Hepatocyte (in vitro differentiated cells): ENCODE measurements at regions not wholly inside any gene's neighbourhood (a gene's known extent, or its start where the extent isn't known, plus 50 kb on each side); places are given as distances from the start of the nearest gene placed in this dataset.

Experiments
- DNase-seq: peaks from one replicate; pipeline ENCODE4 v3.0.0-alpha.2; 2016; ENCODE audit warnings: low spot score
- H2AFZ ChIP-seq: fragments of 200-600 bp; sonication (generic); 2 replicates; pipeline ENCODE4 v1.6.0; 2016; ENCODE audit warnings: antibody characterized with exemption, mild to moderate bottlenecking
- H3K27ac ChIP-seq: fragments of 200-600 bp; sonication (generic); 2 replicates; pipeline ENCODE4 v1.5.1; 2016; ENCODE audit warnings: mild to moderate bottlenecking
- H3K27me3 ChIP-seq: fragments of 200-600 bp; sonication (generic); 2 replicates; pipeline ENCODE4 v1.6.1; 2016
- H3K36me3 ChIP-seq: fragments of 200-600 bp; sonication (generic); replicated peaks from 2 replicates; pipeline ENCODE4 v1.5.1; 2016; ENCODE audit warnings: low read depth; ENCODE audit not compliant: insufficient read depth
- H3K4me1 ChIP-seq: fragments of 200-600 bp; sonication (generic); 2 replicates; pipeline ENCODE4 v1.5.1; 2016; ENCODE audit warnings: mild to moderate bottlenecking, moderate library complexity; ENCODE audit not compliant: insufficient read depth
- H3K4me2 ChIP-seq: fragments of 200-600 bp; sonication (generic); 2 replicates; pipeline ENCODE4 v1.6.0; 2016
- H3K4me3 ChIP-seq: fragments of 200-600 bp; sonication (generic); 2 replicates; pipeline ENCODE4 v1.5.1; 2016; ENCODE audit warnings: mild to moderate bottlenecking
- H3K79me2 ChIP-seq: fragments of 200-600 bp; sonication (generic); 2 replicates; pipeline ENCODE4 v1.6.0; 2017; ENCODE audit warnings: mild to moderate bottlenecking
- H3K9me2 ChIP-seq: fragments of 200-600 bp; sonication (generic); replicated peaks from 2 replicates; pipeline ENCODE4 v1.6.0; 2017; ENCODE audit warnings: mild to moderate bottlenecking; ENCODE audit not compliant: insufficient read depth
- H3K9me3 ChIP-seq: fragments of 200-600 bp; sonication (generic); 2 replicates; pipeline ENCODE4 v1.5.1; 2016; ENCODE audit warnings: low read depth, mild to moderate bottlenecking
- H4K20me1 ChIP-seq: fragments of 200-600 bp; sonication (generic); 2 replicates; pipeline ENCODE4 v1.6.0; 2016; ENCODE audit warnings: mild to moderate bottlenecking; ENCODE audit not compliant: insufficient read depth, poor library complexity, severe bottlenecking
- CTCF ChIP-seq: fragments of 200-600 bp; sonication (generic); IDR thresholded peaks from 2 replicates; pipeline ENCODE4 v1.5.1; 2016; ENCODE audit warnings: antibody characterized with exemption, mild to moderate bottlenecking; ENCODE audit not compliant: poor library complexity
- EZH2 ChIP-seq: fragments of 200-600 bp; sonication (generic); IDR thresholded peaks from 2 replicates; pipeline ENCODE4 v1.6.1; 2016; ENCODE audit warnings: antibody characterized with exemption, mild to moderate bottlenecking, borderline replicate concordance
- EZH2phosphoT487 ChIP-seq: fragments of 200-600 bp; sonication (generic); IDR thresholded peaks from one replicate; pipeline ENCODE4 v1.6.1; 2018; ENCODE audit warnings: antibody characterized with exemption, mild to moderate bottlenecking, low read depth, moderate library complexity; ENCODE audit not compliant: unreplicated experiment, severe bottlenecking
- WGBS: methylation state at CpG from one replicate; pipeline ENCODE4 v1.1.6; 2016; ENCODE audit warnings: low lambda C conversion rate; ENCODE audit errors: missing lambda C conversion rate; 5-methylcytosine and 5-hydroxymethylcytosine counted together

DNA sequence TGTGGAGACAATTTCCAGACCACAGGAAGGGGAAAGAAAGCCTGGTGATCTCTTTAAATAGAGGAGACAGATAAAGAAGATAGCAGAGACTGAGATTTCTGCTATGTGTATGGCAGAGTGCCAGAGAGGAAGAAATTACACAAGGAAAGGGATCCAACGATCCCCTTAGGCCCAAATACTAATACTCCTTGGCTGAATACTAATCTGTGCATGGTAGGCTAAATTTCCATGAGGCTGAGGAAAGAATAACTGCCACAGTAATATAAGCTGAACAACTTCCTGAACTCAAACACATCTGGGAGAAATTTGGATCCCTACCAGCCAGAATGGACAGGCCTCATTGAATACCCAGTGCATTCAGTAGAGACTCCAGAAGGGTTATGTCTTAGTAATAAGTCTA is 83.3 kb upstream of the TNFAIP3 start:
- H3K9me2 ChIP-seq, result no peaks in the 10 kb centered on the region
- no peak for DNase-seq
- H3K4me3 ChIP-seq, result no peak overlapping the region
- H3K36me3 ChIP-seq, result no peaks in the 10 kb centered on the region
- H3K27ac ChIP-seq, result peak overlapping the region; percentile 15
- no peak overlapping the region for H2AFZ ChIP-seq
- no peaks in the 10 kb centered on the region for H3K27me3 ChIP-seq
- TF ChIP-seq EZH2, result no peak
- no peak for TF ChIP-seq CTCF
- TF ChIP-seq EZH2phosphoT487, result no peak
- WGBS, result 12% methylated on average over 1 of the region's 1 CpG
- H3K79me2 ChIP-seq, result no peaks in the 10 kb centered on the region
- no peak overlapping the region for H3K4me2 ChIP-seq
- H4K20me1 ChIP-seq, result no peaks in the 10 kb centered on the region
- H3K9me3 ChIP-seq, result no peaks in the 10 kb centered on the region
- peaks cover 21% of the 10 kb centered on the region for H3K4me1 ChIP-seq

DNA sequence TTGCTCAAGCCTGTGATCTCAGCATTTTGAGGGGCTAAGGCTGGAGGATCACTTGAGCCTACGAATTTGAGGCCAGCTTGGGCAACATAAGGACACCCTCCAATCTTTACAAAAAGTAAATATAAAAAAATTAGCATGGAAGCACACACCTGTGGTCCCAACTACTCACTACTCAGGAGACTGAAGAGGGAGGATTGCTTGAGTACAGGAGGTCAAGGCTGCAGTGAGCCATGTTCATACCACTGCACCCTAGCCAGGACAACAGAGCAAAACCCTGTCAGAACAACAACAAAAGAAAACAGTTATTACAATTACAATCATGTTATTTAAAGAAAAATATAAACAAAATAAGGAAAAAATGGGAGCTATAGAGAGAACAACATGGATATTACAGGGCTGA is 82.5 kb upstream of the TNFAIP3 start:
- Histone ChIP-seq H3K4me2 (no peak overlapping the region), H3K79me2 (no peaks in the 10 kb centered on the region), H3K27me3 (no peaks in the 10 kb centered on the region), H3K4me3 (no peak overlapping the region), H3K36me3 (no peaks in the 10 kb centered on the region), H2AFZ (no peak overlapping the region), H3K27ac (no peak overlapping the region), H3K9me2 (no peaks in the 10 kb centered on the region), H4K20me1 (no peaks in the 10 kb centered on the region), H3K9me3 (no peaks in the 10 kb centered on the region), H3K4me1 (peaks cover 19% of the 10 kb centered on the region)
- no peak for DNase-seq
- 94% methylated on average over 1 of the region's 1 CpG for WGBS
- TF ChIP-seq CTCF (no peak), EZH2phosphoT487 (no peak), EZH2 (no peak)

GRCh38 chr6:137787016-137787415 is 80.0 kb upstream of the TNFAIP3 start:
- Histone ChIP-seq H3K4me1 (peaks cover 6% of the 10 kb centered on the region), H3K27me3 (no peaks in the 10 kb centered on the region), H3K4me2 (no peak overlapping the region), H3K27ac (no peak overlapping the region), H4K20me1 (no peaks in the 10 kb centered on the region), H3K79me2 (no peaks in the 10 kb centered on the region), H3K36me3 (no peaks in the 10 kb centered on the region), H3K9me3 (no peaks in the 10 kb centered on the region), H3K4me3 (no peak overlapping the region), H2AFZ (no peak overlapping the region), H3K9me2 (no peaks in the 10 kb centered on the region)
- 75% methylated on average over 2 of the region's 2 CpGs for WGBS
- TF ChIP-seq EZH2phosphoT487 (no peak), CTCF (no peak), EZH2 (no peak)
- no peak for DNase-seq

- no peak for DNase-seq
- WGBS, result 91% methylated on average over 1 of the region's 1 CpG
- TF ChIP-seq EZH2, result no peak
- no peak for TF ChIP-seq EZH2phosphoT487
- no peak for TF ChIP-seq CTCF
- Histone ChIP-seq H3K9me2 (no peaks in the 10 kb centered on the region), H2AFZ (no peak overlapping the region), H4K20me1 (no peaks in the 10 kb centered on the region), H3K4me2 (no peak overlapping the region), H3K4me1 (peaks cover 6% of the 10 kb centered on the region), H3K79me2 (no peaks in the 10 kb centered on the region), H3K27ac (no peak overlapping the region), H3K4me3 (no peak overlapping the region), H3K36me3 (no peaks in the 10 kb centered on the region), H3K9me3 (no peaks in the 10 kb centered on the region), H3K27me3 (no peaks in the 10 kb centered on the region)
Measured at GRCh38 chr6:137788248-137788647, 78.8 kb upstream of the TNFAIP3 start.
